ENCODE measurements at regions not wholly inside any gene's neighbourhood (a gene's known extent, or its start where the extent isn't known, plus 50 kb on each side); places are given as distances from the start of the nearest gene placed in this dataset.
A peak's percentile ranks its signal among the peaks of the same experiment; 100 is the strongest.

GRCh38 chr15:47182818-47183217 is 534.5 kb upstream of the SEMA6D start:
- TF ChIP-seq CTCF (IDR thresholded peaks at IDR 0.05; ENCODE audit: low read depth, low read length): no peak
- in situ Hi-C loops (cut with HindIII; ENCODE audit: low sequenced_read_pairs): no loop called here
- DNase-seq (ENCODE audit: low read depth, low spot score): no peak
- H3K4me3 ChIP-seq (ENCODE audit: low read depth, low read length): no peak overlapping the region

GRCh38 chr15:47184003-47184907 is 533.0 kb upstream of the SEMA6D start:
- DNase-seq (ENCODE audit: low read depth, low spot score): peak; percentile 39
- peak overlapping the region; percentile 56 for H3K4me3 ChIP-seq (ENCODE audit: low read depth, low read length)
- in situ Hi-C loops (cut with HindIII; ENCODE audit: low sequenced_read_pairs): no loop called here
- TF ChIP-seq CTCF (IDR thresholded peaks at IDR 0.05; ENCODE audit: low read depth, low read length): no peak

DNA sequence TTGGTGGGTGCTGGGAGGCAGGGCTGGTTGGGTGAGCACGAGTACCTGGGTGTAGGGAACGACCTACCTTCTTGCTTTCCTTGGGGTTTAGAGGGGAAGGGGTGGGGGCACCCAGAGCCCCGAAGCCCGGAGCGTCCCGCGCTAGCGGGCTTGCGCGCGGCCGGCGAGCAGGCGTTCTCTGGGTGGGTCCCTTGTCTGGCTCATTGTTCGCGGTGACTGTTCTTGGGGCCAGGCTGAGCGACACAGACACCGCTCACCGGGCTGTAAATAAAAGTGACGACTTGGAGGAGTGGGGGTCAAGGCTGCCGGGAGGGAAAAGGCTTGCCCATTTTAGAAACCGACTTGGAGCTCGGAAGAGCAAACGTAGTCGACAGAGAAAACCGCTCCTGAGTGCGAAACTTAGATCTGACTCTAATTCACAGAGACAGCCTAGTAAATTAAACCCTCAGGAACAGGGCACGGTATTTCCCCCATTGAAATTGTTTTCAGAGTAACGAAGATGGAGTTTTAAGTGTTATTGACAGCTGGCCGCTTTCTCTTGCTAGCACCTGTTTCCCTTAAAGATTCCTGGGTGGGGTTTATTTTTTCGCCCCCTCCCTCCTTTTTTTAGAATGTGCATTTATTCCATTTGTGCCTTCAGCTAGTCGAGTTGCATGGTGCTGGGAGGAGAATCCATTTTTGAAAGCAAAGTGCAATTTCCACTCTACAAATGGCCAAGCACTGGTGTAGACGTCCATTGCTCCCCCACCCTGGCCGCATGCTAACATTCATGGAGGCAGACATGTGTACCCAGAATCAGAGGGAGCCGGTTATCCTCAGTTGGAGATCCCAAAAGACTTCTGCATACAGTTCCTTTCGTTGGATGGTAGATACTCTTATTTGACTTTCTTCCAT is 532.1 kb upstream of the SEMA6D start:
- peak; percentile 6 for DNase-seq (ENCODE audit: low read depth, low spot score)
- no peak for TF ChIP-seq CTCF (IDR thresholded peaks at IDR 0.05; ENCODE audit: low read depth, low read length)
- in situ Hi-C loops (cut with HindIII; ENCODE audit: low sequenced_read_pairs): no loop called here
- H3K4me3 ChIP-seq (ENCODE audit: low read depth, low read length): peak overlapping the region; percentile 56

DNA sequence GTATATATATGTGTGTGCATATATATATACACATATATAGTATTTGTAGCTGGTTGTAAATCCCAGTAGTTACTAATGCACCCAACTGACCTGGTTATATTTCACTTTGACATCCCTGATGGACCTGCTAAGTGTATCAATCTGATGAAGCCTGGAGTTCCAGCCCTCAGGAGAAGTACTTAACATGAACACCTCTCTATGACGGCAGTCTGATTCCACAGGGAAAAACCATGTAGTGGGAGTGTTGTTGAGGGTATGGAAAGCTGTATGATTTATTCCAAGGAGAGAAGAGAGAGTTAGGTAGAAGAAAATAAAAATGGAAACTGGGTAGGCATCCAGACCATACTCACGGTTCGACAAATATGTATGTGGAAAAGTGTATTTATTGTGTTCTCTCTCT is 531.2 kb upstream of the SEMA6D start:
- in situ Hi-C loops (cut with HindIII; ENCODE audit: low sequenced_read_pairs): no loop called here
- no peak overlapping the region for H3K4me3 ChIP-seq (ENCODE audit: low read depth, low read length)
- TF ChIP-seq CTCF (IDR thresholded peaks at IDR 0.05; ENCODE audit: low read depth, low read length): no peak
- DNase-seq (ENCODE audit: low read depth, low spot score): no peak

DNA sequence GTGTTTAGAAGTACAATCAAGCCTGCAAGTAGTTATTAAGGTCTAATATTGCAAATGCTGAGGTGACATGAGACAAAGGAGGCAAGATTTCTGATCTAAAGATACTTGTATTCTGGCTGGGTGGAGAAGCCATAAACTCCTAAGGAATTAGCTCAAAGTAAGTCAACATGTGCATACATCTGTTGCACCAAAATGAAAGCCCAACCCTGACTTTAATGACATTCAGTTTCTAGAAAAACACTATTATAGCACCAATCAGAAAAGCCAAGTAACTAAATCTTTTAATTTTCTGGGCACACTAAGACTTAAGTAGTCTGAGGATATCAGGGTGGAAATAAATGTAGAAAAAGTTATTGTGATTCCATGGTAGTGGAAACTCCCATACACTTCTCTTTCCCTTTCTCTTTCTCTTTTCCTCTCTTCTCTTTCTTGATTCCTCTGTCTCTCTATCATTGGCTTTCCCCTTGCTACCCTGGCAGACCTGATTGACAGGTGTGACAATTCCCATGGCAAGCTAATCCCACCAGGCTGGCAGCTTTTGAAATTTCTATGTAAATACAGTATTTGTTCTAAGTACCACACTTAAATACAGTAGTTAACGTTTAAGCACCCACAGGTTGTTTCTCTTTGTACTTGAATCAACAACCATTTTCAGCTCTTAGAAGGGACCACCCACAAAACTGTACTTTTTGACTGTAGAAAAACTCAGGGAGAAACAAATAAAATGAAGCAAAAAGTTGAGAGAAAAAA is 528.4 kb upstream of the SEMA6D start:
- H3K4me3 ChIP-seq (ENCODE audit: low read depth, low read length): no peak overlapping the region
- no peak for DNase-seq (ENCODE audit: low read depth, low spot score)
- in situ Hi-C loops (cut with HindIII; ENCODE audit: low sequenced_read_pairs): no loop called here
- no peak for TF ChIP-seq CTCF (IDR thresholded peaks at IDR 0.05; ENCODE audit: low read depth, low read length)

DNA sequence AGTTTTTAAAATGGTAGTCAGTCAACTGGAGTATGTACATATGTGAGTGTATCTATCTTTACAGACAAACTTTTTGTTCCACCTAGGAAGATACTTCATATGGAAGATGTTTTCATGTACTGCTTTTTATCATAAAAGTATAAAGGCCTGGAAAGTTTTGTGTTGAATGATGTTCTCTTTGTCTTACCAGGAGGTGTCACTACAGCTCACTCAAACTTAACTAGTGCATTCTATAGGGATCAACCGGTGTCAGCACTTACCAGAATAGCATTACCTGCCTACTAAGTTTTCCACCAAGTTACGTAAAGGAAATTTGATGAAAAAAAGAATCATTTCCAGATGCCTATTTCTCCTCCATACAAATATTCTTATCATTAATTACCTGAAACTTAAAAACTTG is 522.6 kb upstream of the SEMA6D start:
- peak; percentile 54 for DNase-seq (ENCODE audit: low read depth, low spot score)
- in situ Hi-C loops (cut with HindIII; ENCODE audit: low sequenced_read_pairs): no loop called here
- peak; percentile 51 for TF ChIP-seq CTCF (IDR thresholded peaks at IDR 0.05; ENCODE audit: low read depth, low read length)
- no peak overlapping the region for H3K4me3 ChIP-seq (ENCODE audit: low read depth, low read length)
